IMR-90 (cell line): ENCODE measurements at regions not wholly inside any gene's neighbourhood (a gene's known extent, or its start where the extent isn't known, plus 50 kb on each side); places are given as distances from the start of the nearest gene placed in this dataset.

Experiments used
- CTCF ChIP-seq: conservative IDR thresholded peaks from 2 replicates; pipeline ENCODE4 v1.5.1; 2012; ENCODE audit warnings: mild to moderate bottlenecking, low read depth, low read length, improper control_type of control experiment
- MAFK ChIP-seq: IDR thresholded peaks from 2 replicates; pipeline ENCODE4 v1.6.1; 2012; ENCODE audit warnings: low read depth, low read length, improper control_type of control experiment
- RAD21 ChIP-seq: IDR thresholded peaks from 2 replicates; pipeline ENCODE4 v1.6.1; 2012; ENCODE audit warnings: low read length, improper control_type of control experiment

- TF ChIP-seq RAD21 (no peak), CTCF (no peak), MAFK (no peak)
These were observed 188.9 kb upstream of the SYNPR start for GRCh38 chr3:63089007-63089750.
